Fibroblast of mammary gland (primary cell): ENCODE measurements at regions not wholly inside any gene's neighbourhood (a gene's known extent, or its start where the extent isn't known, plus 50 kb on each side); places are given as distances from the start of the nearest gene placed in this dataset.

Experiments used
- DNase-seq: peaks from one replicate; pipeline ENCODE4 v3.0.0-alpha.2; 2010; ENCODE audit warnings: low read depth
- H3K4me3 ChIP-seq: 2 replicates; pipeline ENCODE4 v1.5.1; 2011; ENCODE audit warnings: low read depth, mild to moderate bottlenecking, low read length, moderate library complexity; ENCODE audit not compliant: control insufficient read depth
- TF ChIP-seq, protein P1 (sequence below): conservative IDR thresholded peaks from 2 replicates; pipeline ENCODE4 v1.5.1; 2011; ENCODE audit warnings: low read depth, low read length, inconsistent platforms; ENCODE audit not compliant: control insufficient read depth, insufficient read depth

DNA sequence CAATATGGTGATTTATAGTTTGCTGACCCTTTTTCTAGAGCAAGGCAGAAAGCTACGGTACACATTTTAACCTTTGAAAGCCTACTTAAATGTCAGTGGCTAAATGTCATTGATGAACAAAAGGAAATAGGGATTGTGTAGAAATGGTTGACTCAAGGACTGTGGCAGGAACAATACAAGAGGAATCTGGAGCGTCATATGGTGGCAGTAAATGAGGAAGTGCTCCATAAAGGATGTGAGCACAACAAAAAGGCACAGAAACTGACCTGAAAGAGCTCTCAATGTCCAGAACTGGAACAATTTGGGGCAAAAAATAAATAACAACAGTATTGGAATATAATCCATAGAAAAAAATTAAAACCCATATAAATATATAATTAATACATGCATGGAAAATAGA lies 443.9 kb upstream of the VRK2 start:
- no peak overlapping the region for H3K4me3 ChIP-seq
- TF ChIP-seq, protein P1, sequence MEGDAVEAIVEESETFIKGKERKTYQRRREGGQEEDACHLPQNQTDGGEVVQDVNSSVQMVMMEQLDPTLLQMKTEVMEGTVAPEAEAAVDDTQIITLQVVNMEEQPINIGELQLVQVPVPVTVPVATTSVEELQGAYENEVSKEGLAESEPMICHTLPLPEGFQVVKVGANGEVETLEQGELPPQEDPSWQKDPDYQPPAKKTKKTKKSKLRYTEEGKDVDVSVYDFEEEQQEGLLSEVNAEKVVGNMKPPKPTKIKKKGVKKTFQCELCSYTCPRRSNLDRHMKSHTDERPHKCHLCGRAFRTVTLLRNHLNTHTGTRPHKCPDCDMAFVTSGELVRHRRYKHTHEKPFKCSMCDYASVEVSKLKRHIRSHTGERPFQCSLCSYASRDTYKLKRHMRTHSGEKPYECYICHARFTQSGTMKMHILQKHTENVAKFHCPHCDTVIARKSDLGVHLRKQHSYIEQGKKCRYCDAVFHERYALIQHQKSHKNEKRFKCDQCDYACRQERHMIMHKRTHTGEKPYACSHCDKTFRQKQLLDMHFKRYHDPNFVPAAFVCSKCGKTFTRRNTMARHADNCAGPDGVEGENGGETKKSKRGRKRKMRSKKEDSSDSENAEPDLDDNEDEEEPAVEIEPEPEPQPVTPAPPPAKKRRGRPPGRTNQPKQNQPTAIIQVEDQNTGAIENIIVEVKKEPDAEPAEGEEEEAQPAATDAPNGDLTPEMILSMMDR, result no peak
- no peak for DNase-seq

DNA sequence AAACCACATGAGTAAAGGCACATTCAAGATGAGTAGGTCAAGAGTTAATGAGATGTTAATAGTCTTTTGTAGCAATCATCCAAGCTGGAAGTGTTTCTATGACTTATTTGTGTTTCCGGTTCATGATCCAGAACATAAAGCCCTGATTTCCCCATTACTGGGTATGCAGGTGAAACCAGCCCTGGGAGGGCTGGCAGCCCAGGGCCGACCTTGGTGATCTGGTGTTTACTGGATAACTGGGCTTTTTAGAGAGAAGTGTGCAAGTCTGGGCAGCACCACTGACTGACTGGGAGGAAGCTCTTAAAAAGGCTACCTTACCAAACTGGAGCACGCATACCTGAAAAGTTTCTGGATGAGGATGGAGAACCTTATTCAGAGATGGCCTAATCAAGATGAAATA lies 431.6 kb upstream of the VRK2 start:
- no peak overlapping the region for H3K4me3 ChIP-seq
- no peak for DNase-seq
- TF ChIP-seq, protein P1, result no peak

DNA sequence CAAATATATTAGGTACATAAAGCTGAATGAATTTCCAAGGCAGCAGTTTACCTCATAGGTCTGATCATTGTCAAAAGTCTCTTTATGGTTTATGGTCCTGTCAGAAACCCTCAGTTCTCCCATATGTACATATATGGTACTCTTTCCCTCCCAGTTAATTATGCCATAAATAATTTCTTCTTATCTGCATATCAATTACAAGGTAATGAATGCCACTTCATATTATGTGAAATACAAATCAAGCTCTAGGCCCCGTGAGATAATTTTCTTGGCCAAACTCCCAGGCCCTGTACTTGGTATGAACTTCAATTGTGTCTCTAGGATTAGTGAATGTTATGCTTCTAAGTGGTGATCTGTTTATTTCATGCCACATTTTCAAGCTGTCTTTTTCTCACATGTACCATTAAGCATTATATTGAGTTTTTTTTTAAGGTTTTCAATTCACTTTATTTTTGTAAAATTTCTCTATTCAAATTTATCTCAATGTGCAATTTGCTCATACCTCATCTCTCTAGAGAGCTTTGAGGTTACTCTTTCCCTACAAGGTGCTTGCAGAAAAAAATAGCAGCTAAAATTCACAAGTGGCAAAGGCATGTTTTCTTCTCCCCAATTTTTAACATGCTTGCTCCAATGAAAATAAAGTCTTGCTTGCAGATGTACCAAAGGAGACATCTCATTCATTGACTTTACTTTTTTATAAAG lies 430.6 kb upstream of the VRK2 start:
- no peak for DNase-seq
- TF ChIP-seq, protein P1, result no peak
- H3K4me3 ChIP-seq, result no peak overlapping the region

DNA sequence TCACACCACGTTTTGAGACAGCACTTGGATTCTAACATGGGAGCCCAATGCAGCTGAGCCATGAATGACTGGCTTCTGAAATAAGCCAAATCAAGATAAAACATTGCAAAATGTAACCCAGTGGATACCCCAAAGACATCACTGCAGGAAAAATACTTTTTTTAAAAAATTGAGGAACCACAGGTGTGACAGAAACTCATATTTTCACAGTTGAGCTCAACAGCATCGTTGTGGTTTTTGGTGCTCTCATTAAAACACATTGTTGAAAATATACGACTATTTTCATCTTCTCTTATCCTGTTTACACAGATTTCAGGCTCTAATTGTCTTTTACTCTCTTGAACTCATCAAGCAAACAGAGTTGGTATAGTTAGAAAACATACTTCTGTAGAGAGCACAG lies 429.3 kb upstream of the VRK2 start:
- no peak overlapping the region for H3K4me3 ChIP-seq
- DNase-seq, result no peak
- TF ChIP-seq, protein P1, result no peak

DNA sequence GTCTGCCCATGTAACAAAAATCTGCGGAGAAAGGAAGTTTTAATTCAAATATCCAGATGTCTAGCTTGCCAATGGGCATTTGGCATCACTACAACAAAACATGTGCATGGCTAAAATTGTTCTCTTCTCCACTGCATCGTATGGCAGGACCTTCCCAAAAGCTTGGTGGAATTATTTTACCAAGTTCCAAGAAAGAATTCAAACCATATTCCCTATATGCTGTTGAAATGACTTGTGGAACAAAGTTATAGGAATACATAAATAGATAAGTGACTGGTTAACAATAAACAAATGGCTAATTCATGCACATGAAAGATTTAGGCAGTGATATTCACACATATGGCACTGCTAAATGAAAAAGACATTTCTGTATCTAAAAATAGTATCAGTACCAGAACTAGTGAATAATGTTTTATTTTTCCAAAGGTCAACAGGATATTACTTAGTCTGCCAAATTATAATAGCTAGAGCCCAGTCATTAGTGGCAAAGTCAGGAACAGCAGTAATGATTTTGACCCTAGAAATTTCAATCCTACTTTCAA lies 425.4 kb upstream of the VRK2 start:
- DNase-seq, result no peak
- TF ChIP-seq, protein P1, result no peak
- H3K4me3 ChIP-seq, result no peak overlapping the region

DNA sequence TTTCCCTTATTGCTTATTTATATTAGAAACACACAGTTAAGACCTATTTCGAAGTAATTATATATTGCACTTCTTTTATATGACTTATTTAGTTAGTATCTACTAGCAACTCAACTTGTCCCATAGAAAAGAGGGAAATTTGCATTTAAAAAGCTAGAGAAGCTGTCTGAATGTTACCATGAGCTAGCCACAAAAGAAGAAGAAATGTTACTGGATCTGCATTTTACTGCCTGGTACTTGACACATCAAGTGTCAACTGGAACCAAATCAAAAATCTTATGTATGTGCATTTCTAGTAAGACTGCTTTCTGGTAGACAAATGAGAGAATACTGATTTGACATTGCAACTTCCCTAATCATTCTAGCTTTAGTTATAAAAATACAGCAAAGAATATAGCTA lies 424.6 kb upstream of the VRK2 start:
- TF ChIP-seq, protein P1, result no peak
- H3K4me3 ChIP-seq, result no peak overlapping the region
- DNase-seq, result no peak
